Heart right ventricle (tissue), 16 donors: ENCODE measurements at regions not wholly inside any gene's neighbourhood (a gene's known extent, or its start where the extent isn't known, plus 50 kb on each side); places are given as distances from the start of the nearest gene placed in this dataset.

Experiments
- ATAC-seq, 8 donors: fragments of 200-7000 bp; cut with Tn5 transposase; one replicate each; pipeline ENCODE4 v1.9.1; 2020; ENCODE audit warnings: mild to moderate bottlenecking in 8 of 8, moderate library complexity in 8 of 8, moderate number of reproducible peaks in 1 of 8
- DNase-seq, 2 donors: peaks; one replicate each; pipeline ENCODE4 v3.0.0-alpha.2; 2020
- H3K27ac ChIP-seq, 10 donors: fragments of 200-600 bp; sonication (generic) in 2 of 10; one replicate each; pipeline versions ENCODE4 v1.5.0 to v1.8.0; 2020 to 2022; ENCODE audit warnings: mild to moderate bottlenecking in 3 of 10
- H3K27me3 ChIP-seq, 7 donors: fragments of 200-600 bp; one replicate each; pipeline ENCODE4 v1.8.0; 2021 to 2022; ENCODE audit warnings: mild to moderate bottlenecking in 2 of 7
- H3K36me3 ChIP-seq, 9 donors: fragments of 200-600 bp; sonication (generic) in 1 of 9; one replicate each; pipeline versions ENCODE4 v1.5.0 to v1.8.0; 2020 to 2022; ENCODE audit warnings: mild to moderate bottlenecking in 2 of 9
- H3K4me1 ChIP-seq, 9 donors: fragments of 200-600 bp; sonication (generic) in 1 of 9; one replicate each; pipeline versions ENCODE4 v1.5.0 to v1.8.0; 2020 to 2022; ENCODE audit warnings: mild to moderate bottlenecking in 4 of 9
- H3K4me3 ChIP-seq, 10 donors: fragments of 200-600 bp; sonication (generic) in 2 of 10; one replicate each; pipeline versions ENCODE4 v1.5.0 to v1.8.0; 2020 to 2022; ENCODE audit warnings: mild to moderate bottlenecking in 7 of 10, moderate library complexity in 2 of 10
- H3K9me3 ChIP-seq, 11 donors: fragments of 200-600 bp in 10 of 11; sonication (generic) in 2 of 11; one replicate each; pipeline versions ENCODE4 v1.5.0 to v1.8.0; 2013 to 2022; ENCODE audit warnings: mild to moderate bottlenecking in 2 of 11, control low read depth in 1 of 11, moderate library complexity in 1 of 11
- CTCF ChIP-seq, 9 donors: fragments of 200-600 bp; sonication (generic) in 2 of 9; IDR thresholded peaks; one replicate each; pipeline versions ENCODE4 v1.5.0 to v1.8.0; 2021 to 2022; ENCODE audit warnings: antibody characterized with exemption in 9 of 9, mild to moderate bottlenecking in 5 of 9, moderate library complexity in 1 of 9
- WGBS, 2 donors: extraction: QIAGEN DNeasy Blood & Tissue Kit; methylation state at CpG; one replicate each; pipeline ENCODE4 v1.1.7; 2013; ENCODE audit warnings: inconsistent platforms in 1 of 2; 5-methylcytosine and 5-hydroxymethylcytosine counted together
- intact Hi-C, 10 donors: fragments of 100-400 bp; cut with DNase I; formaldehyde crosslinking; loops; one replicate each; pipeline versions ENCODE4 v1.11.1 to v1.14.2; 2022
- donor health status: Arrhythmogenic right ventricular cardiomyopathy.
- donor health status: ischemic (EF 13 %, LVEDD 7.1; RV severe dilation, severe dysfunction).
- donor health status: healthy with polysubstance abuse.
- donor health status: DM: no; HTN: yes; CAD: no.
- donor health status: DM: no; HTN: no; CAD: no.
- donor health status: ischemic (EF 25% LVEDD 6.9; RV normal size, moderate dysfunction).
- donor health status: ischemic (EF 25% LVEDD 5.7; RV mildly dilated, moderate dysfunction).
- donor health status: healthy.
- donor health status: DM: yes; HTN: yes; CAD: no.
- donor health status: Ischemic cardiomyopathy.
- donor health status: ischemic (EF 35%, LVEDD 5.7; RV mildly dilated, moderate dysfunction).
- donor health status: nonischemic (EF 11% LVEDD 7.7; RV severe dilation, severe dysfunction).
- donor health status: DM: yes; HTN: yes; CAD: no.
- donor health status: PGD.
- donor health status: ischemic (EF 29% LVEDD 5.4; RV normal size, mild dysfunction).
- donor health status: nonischemic (EF 23%, LVEDD 6.1; RV moderate dilation, normal function).

- Histone ChIP-seq H3K4me1 (no peaks in the 10 kb centered on the region), H3K4me3 (no peak overlapping the region), H3K9me3 (peaks cover 0 to 3% (median 0%) of the 10 kb centered on the region in 11 donors), H3K27ac (no peak overlapping the region), H3K27me3 (no peaks in the 10 kb centered on the region), H3K36me3 (no peaks in the 10 kb centered on the region)
- DNase-seq, result no peak
- ATAC-seq, result no peak
- TF ChIP-seq CTCF (IDR thresholded peaks at IDR 0.05), result no peak
- intact Hi-C loops, result no loop called here
- WGBS, 2 donors, result 83 to 87% methylated on average over 3 of the region's 3 CpGs
Observed at GRCh38 chr3:148131990-148132638, 565.6 kb upstream of the AGTR1 start.

GRCh38 chr3:148136816-148137215, 560.9 kb upstream of the AGTR1 start:
- no peak for ATAC-seq
- no peak overlapping the region for H3K4me3 ChIP-seq
- H3K9me3 ChIP-seq, result no peaks in the 10 kb centered on the region
- intact Hi-C loops, result no loop called here
- TF ChIP-seq CTCF (IDR thresholded peaks at IDR 0.05), result no peak
- H3K27ac ChIP-seq, result no peak overlapping the region
- no peaks in the 10 kb centered on the region for H3K27me3 ChIP-seq
- H3K36me3 ChIP-seq, result no peaks in the 10 kb centered on the region
- no peak for DNase-seq
- no peaks in the 10 kb centered on the region for H3K4me1 ChIP-seq

- Histone ChIP-seq H3K36me3 (no peaks in the 10 kb centered on the region), H3K27ac (no peak overlapping the region), H3K9me3 (no peaks in the 10 kb centered on the region), H3K4me1 (no peaks in the 10 kb centered on the region), H3K4me3 (no peak overlapping the region), H3K27me3 (no peaks in the 10 kb centered on the region)
- no peak for ATAC-seq
- 59 to 74% methylated on average over 2 of the region's 2 CpGs for WGBS, 2 donors
- TF ChIP-seq CTCF (IDR thresholded peaks at IDR 0.05), result no peak
- intact Hi-C loops, result no loop called here
- no peak for DNase-seq
Observed at GRCh38 chr3:148146241-148146640, 551.5 kb upstream of the AGTR1 start.

GRCh38 chr3:148146947-148147826, 550.5 kb upstream of the AGTR1 start:
- Histone ChIP-seq H3K36me3 (no peaks in the 10 kb centered on the region), H3K27ac (no peak overlapping the region), H3K27me3 (no peaks in the 10 kb centered on the region), H3K4me3 (no peak overlapping the region), H3K4me1 (no peaks in the 10 kb centered on the region), H3K9me3 (no peaks in the 10 kb centered on the region)
- intact Hi-C loops, result no loop called here
- 31 to 34% methylated on average over 2 of the region's 2 CpGs for WGBS, 2 donors
- no peak for DNase-seq
- no peak for TF ChIP-seq CTCF (IDR thresholded peaks at IDR 0.05)
- no peak for ATAC-seq
